RWPE1 (cell line): ENCODE measurements at regions not wholly inside any gene's neighbourhood (a gene's known extent, or its start where the extent isn't known, plus 50 kb on each side); places are given as distances from the start of the nearest gene placed in this dataset.

ENCODE experiments used
- CTCF ChIA-PET: fragments of 350-600 bp; sonication (Branson Sonifier 250); formaldehyde crosslinking; extraction: SDS; loops from one replicate; lab custom pipeline; 2021; lab: Yijun Ruan, JAX
- POLR2A ChIA-PET: fragments of 400-600 bp; formaldehyde crosslinking; extraction: SDS; loops from one replicate; lab custom pipeline; 2020; ENCODE audit warnings: antibody characterized with exemption; ENCODE audit not compliant: low non-redundant PET; lab: Yijun Ruan, JAX
- DNase-seq: peaks from one replicate; pipeline ENCODE4 v3.0.0; 2012; ENCODE audit warnings: low spot score
- H3K27ac ChIP-seq: fragments of 450-650 bp; 2 replicates; pipeline ENCODE4 v1.5.1; 2017
- CTCF ChIP-seq: fragments of 450-650 bp; conservative IDR thresholded peaks from 2 replicates; pipeline ENCODE4 v1.5.1; 2017; ENCODE audit warnings: low read depth, mild to moderate bottlenecking

- TF ChIP-seq CTCF, result no peak
- DNase-seq, result no peak
- no peak overlapping the region for H3K27ac ChIP-seq
- CTCF ChIA-PET, result no interaction called here
- POLR2A ChIA-PET, result no interaction called here
These were observed 103.3 kb upstream of the DST start for GRCh38 chr6:56745971-56746370.

GRCh38 chr6:56745081-56745480, 102.4 kb upstream of the DST start:
- ChIA-PET CTCF (interaction anchor here (0.8 kb wide), 1 partner anchor 974 kb away, joined by 3 read pairs; no protein-coding TSS in a partner anchor), POLR2A (no interaction called here)
- DNase-seq, result no peak
- TF ChIP-seq CTCF, result no peak
- no peak overlapping the region for H3K27ac ChIP-seq

- TF ChIP-seq CTCF, result no peak
- no peak overlapping the region for H3K27ac ChIP-seq
- no peak for DNase-seq
- ChIA-PET POLR2A (no interaction called here), CTCF (interaction anchor here (0.8 kb wide), 1 partner anchor 974 kb away, joined by 3 read pairs; no protein-coding TSS in a partner anchor)
These were observed 101.8 kb upstream of the DST start for GRCh38 chr6:56744528-56744927.

- TF ChIP-seq CTCF, result no peak
- DNase-seq, result no peak
- ChIA-PET CTCF (interaction anchor here (0.6 kb wide), 1 partner anchor 19 kb away, joined by 3 read pairs; no protein-coding TSS in a partner anchor), POLR2A (no interaction called here)
- no peak overlapping the region for H3K27ac ChIP-seq
These were observed 99.6 kb upstream of the DST start for GRCh38 chr6:56742122-56742791.

- TF ChIP-seq CTCF, result no peak
- CTCF ChIA-PET, result no interaction called here
- DNase-seq, result no peak
- H3K27ac ChIP-seq, result no peak overlapping the region
- POLR2A ChIA-PET, result no interaction called here
These were observed 98.8 kb upstream of the DST start for GRCh38 chr6:56741472-56741871.

GRCh38 chr6:56739836-56740815, 97.4 kb upstream of the DST start:
- ChIA-PET POLR2A (no interaction called here), CTCF (interaction anchor here (0.6 kb wide), 1 partner anchor 736 kb away, joined by 3 read pairs; no protein-coding TSS in a partner anchor)
- no peak overlapping the region for H3K27ac ChIP-seq
- DNase-seq, result no peak
- no peak for TF ChIP-seq CTCF
